ENCODE measurements at regions not wholly inside any gene's neighbourhood (a gene's known extent, or its start where the extent isn't known, plus 50 kb on each side); places are given as distances from the start of the nearest gene placed in this dataset.
"Not testable (repeated sequence)": the region's sequence is repeated elsewhere in the genome, so short reads cannot be mapped to it uniquely, and the experiment has no call there.

DNA sequence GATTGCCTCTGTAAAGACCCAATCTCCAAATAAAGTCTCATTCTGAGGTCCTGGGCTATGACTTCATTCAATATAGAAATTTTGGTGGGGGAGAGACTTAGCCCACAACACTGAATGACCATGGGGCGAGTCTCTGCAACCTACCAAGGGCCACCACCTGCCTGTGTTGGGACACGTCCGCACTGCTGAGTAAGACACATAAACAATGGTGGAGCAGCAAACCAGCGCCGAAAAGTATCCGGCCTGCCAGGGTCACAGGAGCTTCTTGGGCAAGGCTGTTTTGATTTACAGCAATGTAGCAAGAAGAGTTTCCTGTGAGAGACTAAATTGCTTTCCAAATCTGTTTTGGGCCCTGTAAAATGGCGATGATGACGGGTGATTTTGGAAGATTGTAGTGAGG, 122.3 kb downstream of the SHANK2 start:
- DNase-seq (ENCODE audit: low read depth in 4 of 4, low spot score in 3 of 4): no peak

DNA sequence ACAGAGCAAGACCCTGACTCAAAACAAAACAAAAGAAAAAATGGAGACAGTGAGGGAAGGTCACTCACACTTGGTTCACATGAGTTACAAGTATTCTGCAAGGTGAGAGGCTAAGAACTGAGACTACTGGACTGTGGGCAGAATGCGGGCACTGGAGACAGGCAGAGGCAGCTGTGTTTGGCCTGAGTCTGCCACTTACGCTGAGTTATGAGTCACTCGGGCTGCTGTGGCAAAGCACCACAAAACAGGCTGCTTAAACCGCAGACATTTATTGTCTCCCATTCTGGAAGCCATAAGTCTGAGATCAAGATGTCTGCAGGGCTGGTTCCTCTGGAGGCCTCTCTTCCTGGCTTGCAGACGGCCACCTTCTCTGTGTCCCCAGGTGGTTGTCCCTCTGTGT, 122.8 kb downstream of the SHANK2 start:
- no peak for DNase-seq (ENCODE audit: low read depth in 4 of 4, low spot score in 3 of 4)

DNA sequence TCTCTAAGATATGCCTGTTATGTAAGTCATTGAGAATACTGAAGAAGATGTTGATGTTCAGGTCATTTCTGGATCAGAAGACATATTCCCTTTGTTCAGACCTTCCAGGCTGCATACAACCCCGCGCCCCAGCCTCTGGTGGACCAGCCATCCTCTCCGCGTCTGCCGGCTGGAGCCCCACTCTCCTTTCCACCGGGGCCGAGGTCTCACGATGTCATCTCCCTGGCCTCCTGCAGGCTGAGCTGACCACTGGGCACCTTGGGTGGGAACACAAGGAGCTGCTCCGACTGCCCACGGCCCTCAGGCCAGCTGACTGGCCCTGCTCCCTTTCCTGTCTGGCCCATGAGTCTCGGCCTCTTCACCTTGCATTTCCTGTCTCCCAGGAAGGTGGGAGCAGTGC, 124.6 kb downstream of the SHANK2 start:
- DNase-seq (ENCODE audit: low read depth in 4 of 4, low spot score in 3 of 4): no peak

DNA sequence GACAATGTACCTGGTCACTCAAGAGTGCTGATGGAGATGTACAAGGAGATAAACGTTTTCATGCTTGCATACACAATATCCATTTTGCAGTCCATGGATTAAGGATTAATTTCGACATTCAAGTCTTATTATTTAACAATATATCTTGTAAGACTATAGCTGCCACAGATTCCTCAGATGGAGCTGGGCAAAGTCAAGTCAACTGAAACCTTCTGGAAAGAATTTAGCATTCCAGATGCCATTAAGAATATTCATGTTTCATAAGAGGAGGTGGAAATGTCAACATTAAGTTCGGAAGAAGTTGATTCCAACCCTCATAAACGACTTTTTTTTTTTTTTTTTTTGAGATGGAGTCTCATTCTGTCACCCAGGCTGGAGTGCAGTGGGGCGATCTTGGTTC, 126.0 kb downstream of the SHANK2 start:
- not testable (repeated sequence) for DNase-seq (ENCODE audit: low read depth in 4 of 4, low spot score in 3 of 4)

DNA sequence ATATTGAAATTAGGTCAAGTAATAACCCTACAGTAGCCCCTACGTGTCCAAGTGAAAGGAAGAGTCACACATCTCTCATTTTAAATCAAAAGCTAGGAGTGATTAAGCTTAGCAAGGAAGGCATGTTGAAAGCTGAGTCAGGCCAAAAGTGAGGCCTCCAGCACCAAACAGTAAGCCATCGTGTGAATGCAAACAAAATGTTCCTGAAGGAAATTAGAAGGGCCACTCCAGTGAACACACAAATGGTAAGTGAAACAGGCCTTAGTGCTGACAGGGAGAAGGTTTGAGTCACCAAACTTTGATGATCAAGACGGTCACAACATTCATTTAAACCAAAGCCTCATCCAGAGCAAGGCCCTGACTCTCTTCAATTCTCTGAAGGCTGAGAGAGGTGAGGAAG, 127.2 kb downstream of the SHANK2 start:
- no peak for DNase-seq (ENCODE audit: low read depth in 4 of 4, low spot score in 3 of 4)

DNA sequence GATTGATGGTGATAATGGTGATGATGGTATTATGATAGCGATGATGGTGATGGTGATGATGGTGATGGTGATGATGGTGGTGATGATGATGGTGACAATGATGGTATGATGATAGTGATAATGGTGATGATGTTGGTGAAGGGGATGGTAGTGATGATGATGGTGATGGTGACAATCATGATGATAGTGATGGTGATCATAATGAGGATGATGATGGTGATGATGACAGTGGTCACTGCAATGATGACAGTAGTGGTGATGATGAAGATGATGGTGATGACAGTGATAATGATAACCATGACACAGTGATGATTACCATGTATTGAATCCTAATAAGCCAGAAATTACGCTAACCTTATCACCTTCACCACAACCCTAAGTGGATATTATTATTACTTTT, 128.2 kb downstream of the SHANK2 start:
- no peak for DNase-seq (ENCODE audit: low read depth in 4 of 4, low spot score in 3 of 4)

DNA sequence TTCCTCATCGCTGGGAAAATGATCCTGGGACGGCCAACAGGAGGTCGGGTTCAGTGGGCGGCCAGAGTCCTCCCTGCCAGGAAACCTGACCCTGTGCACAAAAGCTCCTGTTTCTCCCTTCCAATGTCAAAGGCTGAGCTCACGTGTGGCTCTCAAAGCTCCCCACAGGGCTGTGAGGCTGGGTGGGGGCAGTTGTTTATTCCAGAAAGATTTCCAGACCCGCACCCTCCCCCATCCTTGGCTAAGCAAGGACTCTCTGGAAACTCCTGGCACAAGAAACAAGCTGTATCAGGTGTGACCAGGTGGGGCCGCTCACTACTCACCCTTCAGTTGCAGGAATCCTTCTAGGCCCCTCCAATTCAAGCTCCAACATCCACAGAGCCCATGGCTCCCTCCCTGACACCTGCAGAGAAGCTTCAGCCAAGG, 131.9 kb downstream of the SHANK2 start:
- DNase-seq (ENCODE audit: low read depth in 4 of 4, low spot score in 3 of 4): peak; percentile 42 to 57 (median 47)

DNA sequence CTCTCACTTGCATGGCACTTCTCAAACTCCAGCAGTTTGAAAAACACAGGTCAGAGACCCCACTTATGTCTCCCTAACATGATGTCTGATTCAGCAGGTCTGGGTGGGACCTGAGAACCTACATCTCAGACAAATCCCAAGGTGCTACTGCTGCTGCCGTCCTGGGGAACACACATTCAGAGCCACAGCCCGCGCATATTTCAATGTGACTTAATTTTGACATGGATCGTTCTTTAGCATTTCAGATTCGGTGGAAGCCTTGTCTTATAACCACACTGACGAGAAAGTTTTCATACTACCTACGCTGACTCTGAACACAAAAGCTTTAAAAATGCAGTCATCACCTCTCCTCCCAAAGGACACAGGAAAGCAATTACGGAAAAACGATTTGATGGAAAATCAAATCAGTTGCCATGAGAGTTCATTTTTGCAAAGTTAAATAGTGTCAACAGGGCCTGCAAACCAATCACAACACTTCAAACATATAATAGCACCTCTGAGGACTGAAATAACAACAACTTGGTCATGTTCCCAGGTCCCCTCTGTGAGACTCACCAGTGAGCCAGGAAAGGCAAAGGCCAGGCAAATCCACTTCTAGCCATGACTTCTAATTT, 132.6 kb downstream of the SHANK2 start:
- no peak for DNase-seq (ENCODE audit: low read depth in 4 of 4, low spot score in 3 of 4)

DNA sequence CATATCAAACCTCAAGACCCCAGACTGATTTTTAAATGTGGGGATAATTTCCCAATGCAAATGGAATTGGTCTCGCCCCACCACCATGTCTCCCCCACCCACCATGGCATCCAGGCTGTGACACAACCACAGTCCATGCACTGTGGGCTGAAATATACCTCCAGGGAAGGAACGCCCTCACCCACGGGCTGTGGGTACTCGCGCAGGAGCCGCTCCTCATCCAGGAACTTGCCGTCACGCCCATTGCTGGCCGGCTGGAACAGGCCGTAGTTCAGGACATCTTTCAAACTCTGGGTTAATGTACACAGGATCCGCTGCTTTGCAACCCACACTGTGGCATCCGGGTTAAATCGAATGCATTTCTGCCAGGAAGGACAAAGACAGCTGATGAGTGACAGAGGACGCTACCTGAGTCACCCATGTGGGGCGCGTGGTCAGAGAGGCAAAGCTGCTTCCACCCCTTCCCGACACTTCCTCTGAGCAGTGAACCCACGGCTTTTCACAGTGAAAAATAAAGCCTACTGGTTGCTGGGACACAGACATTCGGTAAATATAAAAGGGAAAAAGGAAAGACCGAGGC, 133.6 kb downstream of the SHANK2 start:
- DNase-seq (ENCODE audit: low read depth in 4 of 4, low spot score in 3 of 4): no peak

DNA sequence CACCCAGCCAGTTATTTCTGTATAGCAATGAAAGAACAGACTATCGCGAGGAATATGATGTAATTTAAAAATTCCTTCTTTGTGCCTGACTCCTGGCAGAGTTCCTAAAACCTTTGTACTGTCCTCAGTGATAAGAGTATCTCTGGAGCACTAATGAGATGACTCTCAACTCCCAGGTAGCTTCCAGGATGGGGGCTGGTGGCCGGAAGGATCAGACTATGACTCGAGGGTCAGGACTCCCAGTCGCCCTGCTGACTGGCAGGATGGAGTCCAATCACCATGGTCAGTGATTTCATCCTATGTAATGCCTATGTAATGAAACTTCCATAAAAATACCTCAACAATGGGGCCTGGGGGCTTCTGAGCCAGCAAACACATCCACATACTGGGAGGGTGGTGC, 135.1 kb downstream of the SHANK2 start:
- no peak for DNase-seq (ENCODE audit: low read depth in 4 of 4, low spot score in 3 of 4)

DNA sequence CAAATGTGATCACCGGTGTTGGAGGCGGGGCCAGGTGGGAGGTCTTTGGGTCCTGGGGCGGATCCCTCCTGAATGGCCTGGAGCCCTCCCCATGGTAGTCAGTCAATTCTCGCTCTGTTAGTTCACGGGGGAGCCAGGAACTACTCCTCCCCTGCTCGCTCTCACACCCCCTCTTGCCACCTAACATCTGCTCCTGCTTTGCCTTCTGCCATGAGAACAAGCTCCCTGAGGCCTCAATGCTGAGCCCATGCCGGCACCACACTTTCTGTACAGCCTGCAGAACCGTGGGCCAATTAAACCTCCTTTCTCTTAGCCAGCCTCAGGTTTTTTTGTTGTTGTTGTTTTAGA, 135.7 kb downstream of the SHANK2 start:
- DNase-seq (ENCODE audit: low read depth in 4 of 4, low spot score in 3 of 4): no peak

DNA sequence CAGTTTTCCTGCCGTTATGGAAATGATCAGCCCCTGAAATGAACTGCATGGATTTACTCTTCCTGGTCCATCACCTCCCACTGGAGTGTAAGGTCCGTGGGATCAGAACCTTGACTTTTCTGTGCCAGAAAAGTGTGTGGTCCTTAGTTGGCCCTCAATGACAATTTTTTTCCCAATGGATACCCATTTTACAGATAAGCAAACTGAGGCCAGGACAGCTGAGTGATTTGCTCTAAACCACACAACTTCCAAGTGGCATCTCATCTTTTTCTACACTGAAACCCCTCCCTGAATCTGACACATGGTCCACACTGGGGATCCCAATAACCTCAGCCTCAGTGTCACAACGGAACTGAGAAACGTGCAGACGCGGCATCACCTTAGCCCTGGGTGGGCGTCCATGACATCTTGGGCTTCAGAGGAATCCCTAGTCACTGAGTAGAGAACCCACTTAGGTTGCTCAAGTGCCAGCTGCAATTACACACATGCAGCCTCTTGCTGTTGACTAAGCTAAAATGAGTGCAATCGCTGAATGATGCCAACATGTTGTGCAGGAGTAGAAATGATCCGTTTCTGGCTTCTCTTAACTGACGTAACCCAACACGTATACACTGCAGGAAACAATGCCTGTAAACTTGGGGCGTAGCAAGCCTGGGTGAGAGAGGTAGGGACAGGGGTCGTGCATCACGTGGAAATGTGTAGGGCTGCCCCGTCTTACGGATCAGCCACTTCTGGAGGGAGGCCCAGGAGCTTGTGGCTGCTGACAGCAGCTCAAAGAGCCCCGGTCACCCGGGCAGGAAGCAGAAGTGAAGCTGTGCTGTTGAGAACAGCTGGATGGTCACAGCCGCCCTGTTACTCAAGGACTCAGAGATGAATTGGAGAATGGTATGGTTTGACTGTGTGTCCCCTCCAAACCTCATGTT, 136.3 kb downstream of the SHANK2 start:
- peak in 1 of 4 donors; percentile 8 for DNase-seq (ENCODE audit: low read depth in 4 of 4, low spot score in 3 of 4)

DNA sequence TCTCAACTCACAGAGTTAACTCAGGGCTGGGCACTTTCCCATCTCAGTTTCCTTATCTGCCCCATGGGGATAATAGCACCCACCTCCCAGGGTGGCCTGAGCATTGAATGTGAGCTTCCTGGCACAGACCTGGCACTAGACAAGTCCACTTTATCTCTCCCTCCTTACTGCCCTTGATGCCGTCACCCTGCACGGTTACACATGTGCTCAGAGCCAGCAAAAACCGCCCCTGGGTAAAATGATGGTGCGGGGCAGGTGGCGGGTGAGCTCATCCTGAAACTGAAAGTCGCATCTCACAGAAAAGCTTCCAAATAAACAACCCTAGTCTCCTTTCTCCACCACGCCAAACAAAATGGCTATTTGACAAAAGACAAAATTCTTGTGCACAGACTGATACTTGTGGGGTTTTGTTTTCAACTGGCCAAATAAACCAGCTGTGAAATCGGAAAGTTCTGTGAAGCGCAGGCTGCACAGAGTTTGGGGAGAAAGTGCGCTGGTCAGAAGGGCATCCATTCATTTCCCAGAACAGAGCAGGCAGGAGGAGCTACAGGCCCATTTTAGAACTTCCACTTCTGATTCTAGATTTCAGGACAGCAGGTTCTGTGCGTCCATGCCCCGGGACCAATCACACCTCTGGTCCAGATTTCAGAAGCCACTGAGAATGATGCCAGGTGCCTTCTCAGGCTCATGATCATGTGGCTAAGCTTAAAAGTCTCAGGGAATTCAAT, 138.1 kb downstream of the SHANK2 start:
- DNase-seq (ENCODE audit: low read depth in 4 of 4, low spot score in 3 of 4): no peak

DNA sequence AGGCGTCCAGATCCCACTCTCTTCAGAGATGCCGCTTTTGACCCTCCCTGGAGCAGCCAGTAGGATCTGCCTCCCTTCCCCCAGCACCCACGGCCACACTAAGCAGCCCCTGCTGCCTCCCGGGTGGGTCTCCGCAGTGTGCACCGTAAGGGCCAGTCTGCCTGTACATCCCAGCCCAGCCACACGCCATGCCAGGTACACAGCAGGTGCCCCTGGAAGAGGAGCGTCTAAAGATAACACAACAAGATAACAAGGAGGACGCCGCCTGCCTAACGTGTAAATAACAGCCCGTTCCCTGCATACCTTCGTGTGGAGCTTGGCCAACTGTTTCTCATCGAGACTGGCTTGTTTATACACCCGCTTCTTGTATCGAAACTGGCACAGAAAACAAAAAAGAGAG, 139.4 kb downstream of the SHANK2 start:
- no peak for DNase-seq (ENCODE audit: low read depth in 4 of 4, low spot score in 3 of 4)

DNA sequence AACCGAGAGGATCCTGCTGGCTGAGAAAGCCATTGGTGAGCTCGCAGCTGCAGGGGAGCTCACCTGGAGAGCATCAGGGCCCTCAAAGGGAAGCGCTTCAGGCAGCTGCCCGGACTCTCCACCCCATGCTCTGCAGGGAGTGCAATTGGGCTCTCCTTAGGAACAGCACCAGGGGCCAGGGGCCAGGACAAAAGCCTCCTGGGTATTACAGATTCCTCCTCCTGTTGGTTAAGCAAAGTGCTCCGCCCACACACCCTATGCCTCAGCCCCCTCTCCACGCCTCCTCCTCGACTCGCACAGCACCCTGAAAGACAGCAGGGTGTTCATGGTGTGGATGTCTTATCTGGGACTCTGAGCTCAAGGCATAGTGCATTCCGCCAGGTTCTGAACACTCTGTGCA, 139.9 kb downstream of the SHANK2 start:
- DNase-seq (ENCODE audit: low read depth in 4 of 4, low spot score in 3 of 4): no peak

DNA sequence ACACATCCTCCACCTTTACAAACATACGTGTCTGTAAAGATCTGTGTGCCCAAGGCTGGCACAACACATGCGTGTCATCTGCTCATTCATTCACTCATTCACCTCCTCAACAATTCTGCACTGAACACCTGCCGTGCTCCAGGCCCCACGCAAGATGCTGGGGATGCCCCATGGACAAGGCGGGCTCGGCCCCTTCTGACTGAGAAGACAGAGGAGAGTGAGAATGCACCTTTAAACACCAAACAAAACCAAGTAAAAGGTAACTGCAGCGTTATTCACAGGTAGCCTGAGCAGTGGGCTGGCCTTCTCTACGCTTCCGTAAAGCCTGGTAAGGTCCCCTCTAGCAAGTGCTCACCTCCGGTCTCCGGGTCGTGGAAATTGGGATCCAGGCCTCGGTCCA, 142.8 kb downstream of the SHANK2 start:
- no peak for DNase-seq (ENCODE audit: low read depth in 4 of 4, low spot score in 3 of 4)

DNA sequence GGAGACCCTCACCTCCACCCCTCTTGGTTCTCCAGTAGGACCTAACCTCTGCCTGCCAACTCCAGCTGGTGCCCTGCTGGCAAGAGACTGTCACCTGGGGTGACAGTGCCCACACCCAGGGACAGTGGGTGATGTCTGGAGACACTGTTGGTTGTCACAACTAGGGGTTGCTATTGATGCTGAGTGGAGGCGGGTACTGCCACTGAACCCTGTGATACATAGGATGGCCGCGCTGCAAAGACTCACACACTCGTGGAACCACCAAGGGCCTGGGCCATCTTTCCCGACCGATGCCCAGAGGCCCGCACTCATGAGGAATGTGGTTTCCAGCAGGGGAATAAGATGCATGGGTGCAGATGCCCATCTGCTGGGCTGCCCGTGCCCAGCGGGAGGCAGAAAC, 143.2 kb downstream of the SHANK2 start:
- DNase-seq (ENCODE audit: low read depth in 4 of 4, low spot score in 3 of 4): no peak

DNA sequence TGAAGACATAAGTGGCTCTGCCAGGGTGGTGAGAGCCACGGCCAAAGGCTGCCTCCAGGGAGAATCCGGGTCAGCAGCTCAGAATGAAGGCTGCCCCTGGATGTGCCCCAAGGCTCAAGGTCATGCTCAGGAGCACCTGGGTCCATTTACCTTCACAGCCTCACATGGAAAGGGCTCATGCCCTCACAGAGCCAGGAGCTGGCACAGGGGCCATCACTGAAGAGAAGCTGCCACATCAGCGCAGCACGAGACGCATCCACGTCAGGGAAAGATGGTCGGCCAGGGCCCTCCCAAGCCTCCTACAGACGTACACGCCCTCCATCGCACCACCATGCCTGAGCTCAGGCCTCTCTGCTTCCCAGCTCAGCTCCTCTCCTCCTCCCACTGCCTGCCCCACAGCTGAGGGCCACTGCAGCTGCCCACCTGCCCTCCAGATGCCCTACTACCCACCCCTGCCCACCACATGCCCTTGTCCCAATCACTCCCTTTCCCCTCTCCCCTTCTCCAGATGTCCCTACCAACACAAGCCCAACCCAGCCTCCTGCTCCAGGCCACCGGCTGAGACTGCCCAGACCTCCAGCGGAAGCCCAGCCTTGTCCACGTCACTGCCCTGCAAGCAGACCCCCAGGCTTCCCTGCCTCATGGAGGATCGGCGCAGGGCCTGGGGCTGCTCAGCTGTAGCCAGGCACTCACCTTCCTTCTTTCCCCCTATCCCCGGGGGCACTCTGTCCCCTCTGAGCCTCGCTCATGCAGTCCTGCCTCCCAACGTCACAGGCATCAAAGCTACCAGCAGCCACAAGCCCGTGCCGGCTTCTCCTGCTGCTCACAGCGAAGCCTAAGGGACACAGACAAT, 144.1 kb downstream of the SHANK2 start:
- DNase-seq (ENCODE audit: low read depth in 4 of 4, low spot score in 3 of 4): no peak

DNA sequence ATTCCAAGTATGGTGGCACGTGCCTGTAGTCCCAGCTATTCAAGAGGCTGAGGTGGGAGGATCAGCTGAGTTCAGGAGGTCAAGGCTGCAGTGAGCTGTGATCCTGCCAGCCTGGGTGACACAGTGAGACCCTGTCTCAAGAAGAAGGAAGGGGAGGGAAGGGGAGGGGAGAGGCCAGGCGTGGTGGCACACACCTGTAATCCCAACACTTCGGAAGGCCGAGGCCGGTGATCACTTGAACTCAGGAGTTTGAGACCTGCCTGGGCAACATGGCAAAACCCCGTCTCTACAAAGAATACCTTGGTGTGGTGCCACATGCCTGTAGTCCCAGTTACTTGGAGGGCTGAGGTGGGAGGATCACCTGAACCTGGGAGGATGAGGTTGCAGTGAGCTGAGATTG, 145.7 kb downstream of the SHANK2 start:
- DNase-seq (ENCODE audit: low read depth in 4 of 4, low spot score in 3 of 4): no peak

DNA sequence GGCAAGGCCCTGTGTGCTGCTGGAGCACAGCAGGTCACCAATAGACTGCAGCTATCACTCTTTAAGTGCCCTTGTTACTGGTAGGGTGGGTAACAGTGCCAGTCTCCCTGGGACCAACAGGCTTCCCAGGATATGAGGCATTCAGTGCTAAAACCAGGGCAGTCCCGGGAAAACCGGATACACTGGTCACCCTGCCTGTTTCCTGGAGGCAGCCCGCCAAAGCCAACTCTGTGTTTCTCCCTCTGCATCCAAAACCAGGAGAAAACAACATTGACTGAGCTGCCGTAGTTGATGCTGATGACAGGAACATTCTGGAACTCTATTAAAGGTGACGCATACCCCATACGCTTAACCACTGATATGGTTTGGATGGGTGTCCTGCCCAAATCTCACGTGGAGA, 149.1 kb downstream of the SHANK2 start:
- DNase-seq (ENCODE audit: low read depth in 4 of 4, low spot score in 3 of 4): no peak
